ENCODE measurements at regions not wholly inside any gene's neighbourhood (a gene's known extent, or its start where the extent isn't known, plus 50 kb on each side); places are given as distances from the start of the nearest gene placed in this dataset.

DNA sequence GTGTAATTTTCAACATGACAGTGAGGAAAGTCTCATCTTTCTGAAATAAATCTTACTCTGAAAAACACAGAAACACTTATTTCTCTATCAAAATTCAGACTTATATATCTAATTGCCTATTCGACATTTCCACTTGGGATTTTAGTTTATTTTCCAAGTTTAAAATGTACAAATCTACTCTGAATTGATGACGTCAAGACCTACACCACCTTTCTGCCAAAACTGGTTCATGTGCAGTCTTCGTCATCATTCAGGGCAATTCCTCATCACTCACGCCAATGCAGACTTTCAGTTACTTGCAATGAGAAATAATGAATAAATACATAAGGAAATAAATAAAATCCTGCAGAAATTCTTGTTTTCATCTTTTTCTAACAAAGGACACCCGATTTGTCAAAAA is 843.8 kb downstream of the C12orf50 start:
- POLR2A ChIA-PET = no interaction called here
- no TSS peak for BruUV-seq (replicated peaks)
- H3K9ac ChIP-seq (replicated peaks; ENCODE audit: extremely low read depth, insufficient read depth, low read length) = no peak overlapping the region
- no peaks in the 10 kb centered on the region for H4K20me1 ChIP-seq (replicated peaks; ENCODE audit: control insufficient read depth, extremely low read depth, insufficient read depth, low read length)
- H3K4me3 ChIP-seq (replicated peaks in 1 of 3; ENCODE audit: insufficient read depth in 1 of 3, low read depth in 1 of 3, low read length in 3 of 3) = no peak overlapping the region
- no peaks in the 10 kb centered on the region for H3K36me3 ChIP-seq (ENCODE audit: control insufficient read depth in 2 of 2, extremely low read depth in 1 of 2, insufficient read depth in 2 of 2, low read length in 2 of 2)
- no peaks in the 10 kb centered on the region for H3K79me2 ChIP-seq (ENCODE audit: control insufficient read depth, insufficient read depth, low read length)
- intact Hi-C loops (cut with micrococcal nuclease) = no loop called here
- no peak overlapping the region for H3K27ac ChIP-seq (ENCODE audit: insufficient read depth, low read depth, low read length)
- no peak overlapping the region for H2AFZ ChIP-seq (ENCODE audit: low read depth, low read length)
- DNase-seq (ENCODE audit: low read depth, low spot score) = no peak
- dilution Hi-C loops (cut with MboI; ENCODE audit: extremely low pct_ligation_motif_present, low sequenced_read_pairs) = no loop called here
- CTCF ChIA-PET = no interaction called here
- H3K9me3 ChIP-seq (replicated peaks; ENCODE audit: control insufficient read depth, insufficient read depth, low read length) = no peaks in the 10 kb centered on the region
- no peak for FAIRE-seq
- H3K9me1 ChIP-seq (replicated peaks; ENCODE audit: control insufficient read depth, extremely low read depth, insufficient read depth, low read length) = no peaks in the 10 kb centered on the region
- H3K27me3 ChIP-seq (ENCODE audit: control insufficient read depth in 2 of 2, insufficient read depth in 2 of 2, low read length in 2 of 2) = no peaks in the 10 kb centered on the region
- TF ChIP-seq, protein P1, sequence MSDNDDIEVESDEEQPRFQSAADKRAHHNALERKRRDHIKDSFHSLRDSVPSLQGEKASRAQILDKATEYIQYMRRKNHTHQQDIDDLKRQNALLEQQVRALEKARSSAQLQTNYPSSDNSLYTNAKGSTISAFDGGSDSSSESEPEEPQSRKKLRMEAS (IDR thresholded peaks at IDR 0.05; ENCODE audit: insufficient read depth, insufficient read length) = no peak
- TF ChIP-seq CTCF (IDR thresholded peaks at IDR 0.05; ENCODE audit: extremely low read depth in 1 of 2, insufficient read depth in 1 of 2, low read depth in 1 of 2, low read length in 2 of 2) (no peak), GATA2 (IDR thresholded peaks at IDR 0.05; ENCODE audit: insufficient read depth, insufficient read length, low read depth, low read length) (no peak), FOS (IDR thresholded peaks at IDR 0.05; ENCODE audit: borderline replicate concordance, insufficient read depth, low read length) (no peak), EZH2 (IDR thresholded peaks at IDR 0.05; ENCODE audit: borderline replicate concordance, low read depth, low read length, severe bottlenecking) (no peak), MYC (IDR thresholded peaks at IDR 0.05; ENCODE audit: low read depth, low read length) (no peak), JUN (IDR thresholded peaks at IDR 0.05; ENCODE audit: borderline replicate concordance, insufficient read depth, insufficient read length, low read depth) (no peak), POLR2AphosphoS5 (IDR thresholded peaks at IDR 0.05; ENCODE audit: insufficient read depth, low read depth, low read length) (no peak), POLR2A (IDR thresholded peaks at IDR 0.05; ENCODE audit: low read depth, low read length) (no peak)
- H3K4me2 ChIP-seq (ENCODE audit: insufficient read depth, low read length) = no peak overlapping the region
- no peaks in the 10 kb centered on the region for H3K4me1 ChIP-seq (ENCODE audit: control insufficient read depth, extremely low read depth, insufficient read depth, low read length)

Measured in endothelial cell of umbilical vein (primary cell).